B cell (primary cell): ENCODE measurements at regions not wholly inside any gene's neighbourhood (a gene's known extent, or its start where the extent isn't known, plus 50 kb on each side); places are given as distances from the start of the nearest gene placed in this dataset.

ENCODE experiments used
- ATAC-seq: fragments of 200-7000 bp; cut with Tn5 transposase; one replicate; pipeline ENCODE4 v1.10.0; 2021; ENCODE audit warnings: low read depth, mild to moderate bottlenecking, moderate number of reproducible peaks, moderate library complexity
- CTCF ChIA-PET: fragments of 350-600 bp; sonication (Branson Sonifier 250); formaldehyde crosslinking; loops from one replicate; lab custom pipeline; 2021; ENCODE audit warnings: antibody characterized with exemption, inconsistent platforms; lab: Charles Lee
- POLR2A ChIA-PET: fragments of 350-600 bp; sonication (Branson Sonifier 250); formaldehyde crosslinking; loops from one replicate; lab custom pipeline; 2021; ENCODE audit warnings: antibody characterized with exemption; lab: Charles Lee
- DNase-seq: peaks from one replicate; pipeline ENCODE4 v3.0.0; 2013
- H2AFZ ChIP-seq: 2 replicates; pipeline ENCODE4 v1.6.1; 2012; ENCODE audit warnings: mild to moderate bottlenecking, low read depth, low read length; ENCODE audit not compliant: insufficient read depth, poor library complexity, severe bottlenecking
- H3K27ac ChIP-seq, 2 donors: 1 replicate in 1 of 2; 2 replicates in 1 of 2; pipeline ENCODE4 v1.5.1; 2012 to 2013; ENCODE audit warnings: low read length in 2 of 2, mild to moderate bottlenecking in 2 of 2, moderate library complexity in 1 of 2
- H3K27me3 ChIP-seq, 4 experiments: fragments of 200-600 bp in 1 of 4; sonication (generic) in 1 of 4; replicated peaks in 1 of 4; 1 replicate in 2 of 4; 2 replicates in 2 of 4; pipeline versions ENCODE4 v1.6.1 to v1.7.0; 2013 to 2016; ENCODE audit warnings: low read length in 3 of 4, mild to moderate bottlenecking in 2 of 4, mixed read lengths in 1 of 4, moderate library complexity in 1 of 4; ENCODE audit not compliant: insufficient read depth in 4 of 4, control insufficient read depth in 3 of 4; ENCODE audit errors: control extremely low read depth in 1 of 4
- H3K36me3 ChIP-seq, 2 experiments: replicated peaks in 1 of 2; 1 replicate in 1 of 2; 2 replicates in 1 of 2; pipeline versions ENCODE4 v1.6.1 to v1.7.1; 2013; ENCODE audit warnings: low read length in 1 of 2; ENCODE audit not compliant: insufficient read depth in 2 of 2, control insufficient read depth in 1 of 2; ENCODE audit errors: control extremely low read depth in 1 of 2, extremely low read depth in 1 of 2
- H3K4me1 ChIP-seq, 2 donors: fragments of 200-600 bp in 1 of 2; sonication (generic) in 1 of 2; 1 replicate in 1 of 2; 2 replicates in 1 of 2; pipeline versions ENCODE4 v1.5.1 to v1.6.1; 2013 to 2017; ENCODE audit warnings: low read length in 2 of 2; ENCODE audit not compliant: control insufficient read depth in 2 of 2, insufficient read depth in 2 of 2
- H3K4me2 ChIP-seq: replicated peaks from 2 replicates; pipeline ENCODE3; 2012; ENCODE audit warnings: mild to moderate bottlenecking, low read depth, low read length; ENCODE audit not compliant: poor library complexity, severe bottlenecking
- H3K4me3 ChIP-seq, 5 experiments: fragments of 200-600 bp in 1 of 5; sonication (generic) in 1 of 5; 1 replicate in 3 of 5; 2 replicates in 2 of 5; pipeline versions ENCODE4 v1.5.1 to v1.7.0; 2011 to 2016; ENCODE audit warnings: low read length in 4 of 5, mild to moderate bottlenecking in 4 of 5, low read depth in 2 of 5, control low read depth in 1 of 5, moderate library complexity in 1 of 5; ENCODE audit not compliant: insufficient read depth in 1 of 5; ENCODE audit errors: control extremely low read depth in 1 of 5, extremely low read depth in 1 of 5
- H3K79me2 ChIP-seq: fragments of 200-600 bp; sonication (generic); one replicate; pipeline ENCODE4 v1.6.0; 2016; ENCODE audit warnings: low read length; ENCODE audit not compliant: control insufficient read depth, insufficient read depth
- H3K9ac ChIP-seq: fragments of 200-600 bp; sonication (generic); 2 replicates; pipeline ENCODE4 v1.6.1; 2017; ENCODE audit warnings: mild to moderate bottlenecking, low read length, moderate library complexity
- H3K9me3 ChIP-seq, 3 donors: one replicate each; pipeline versions ENCODE4 v1.6.1 to v1.7.1; 2013; ENCODE audit warnings: low read length in 2 of 3; ENCODE audit not compliant: control insufficient read depth in 2 of 3, insufficient read depth in 1 of 3; ENCODE audit errors: control extremely low read depth in 1 of 3
- H4K20me1 ChIP-seq: 2 replicates; pipeline ENCODE4 v1.6.0; 2012; ENCODE audit warnings: mild to moderate bottlenecking, low read length; ENCODE audit not compliant: insufficient read depth, control insufficient read depth, poor library complexity, severe bottlenecking
- H3K27ac Mint-ChIP-seq: one replicate; pipeline ENCODE4 v1.8.0; 2021; ENCODE audit warnings: mixed read lengths
- H3K27me3 Mint-ChIP-seq: one replicate; pipeline ENCODE4 v1.8.0; 2021; ENCODE audit warnings: mixed read lengths
- H3K4me1 Mint-ChIP-seq: one replicate; pipeline ENCODE4 v1.8.0; 2021; ENCODE audit warnings: mixed read lengths
- H3K4me3 Mint-ChIP-seq: one replicate; pipeline ENCODE4 v1.8.0; 2021; ENCODE audit warnings: mixed read lengths
- H3K9me3 Mint-ChIP-seq: one replicate; pipeline ENCODE4 v1.8.0; 2022; ENCODE audit warnings: mixed read lengths; ENCODE audit not compliant: insufficient read depth
- CTCF ChIP-seq: fragments of 200-600 bp; IDR thresholded peaks from one replicate; pipeline ENCODE4 v1.8.0; 2022; ENCODE audit warnings: antibody characterized with exemption, mild to moderate bottlenecking
- EZH2 ChIP-seq: IDR thresholded peaks from 2 replicates; pipeline ENCODE4 v1.6.1; 2012; ENCODE audit warnings: borderline replicate concordance, low read depth, mild to moderate bottlenecking, moderate library complexity, low read length; ENCODE audit not compliant: insufficient read depth, poor library complexity, severe bottlenecking
- WGBS: methylation state at CpG from one replicate; pipeline ENCODE4 v1.1.5; 2013; ENCODE audit warnings: missing lambda C conversion rate; ENCODE audit not compliant: insufficient coverage; 5-methylcytosine and 5-hydroxymethylcytosine counted together
- intact Hi-C: fragments of 100-400 bp; cut with micrococcal nuclease; formaldehyde crosslinking; loops from one replicate; pipeline ENCODE4 v1.10.0; 2022

- TF ChIP-seq EZH2 (no peak), CTCF (no peak)
- no peaks in the 10 kb centered on the region for H3K27me3 Mint-ChIP-seq
- H3K4me1 Mint-ChIP-seq = peaks cover 4% of the 10 kb centered on the region
- H3K27me3 ChIP-seq = no peaks in the 10 kb centered on the region
- no peaks in the 10 kb centered on the region for H3K4me1 ChIP-seq
- no peaks in the 10 kb centered on the region for H4K20me1 ChIP-seq
- H2AFZ ChIP-seq = no peak overlapping the region
- no peak overlapping the region for H3K27ac ChIP-seq
- H3K9me3 ChIP-seq = peaks cover 0 to 3% (median 0%) of the 10 kb centered on the region in 3 donors
- H3K4me2 ChIP-seq = no peak overlapping the region
- no peak overlapping the region for H3K27ac Mint-ChIP-seq
- H3K4me3 Mint-ChIP-seq = no peak overlapping the region
- intact Hi-C loops = no loop called here
- no peaks in the 10 kb centered on the region for H3K36me3 ChIP-seq
- ChIA-PET POLR2A (interaction anchor here (0.6 kb wide), 1 partner anchor 77 kb away, joined by 5 read pairs; no protein-coding TSS in a partner anchor), CTCF (interaction anchor here (0.6 to 1.0 kb wide), 3 partner anchors 9 to 326 kb away, joined by 3 read pairs; no protein-coding TSS in a partner anchor)
- H3K9ac ChIP-seq = no peak overlapping the region
- DNase-seq (no peak), ATAC-seq (no peak)
- H3K4me3 ChIP-seq = no peak overlapping the region
- no peaks in the 10 kb centered on the region for H3K9me3 Mint-ChIP-seq
- H3K79me2 ChIP-seq = no peaks in the 10 kb centered on the region
- 67% methylated on average over 1 of the region's 5 CpGs for WGBS
Measured at GRCh38 chr6:14533446-14533845, 415.9 kb downstream of the CD83 start.

- H3K4me3 Mint-ChIP-seq = no peak overlapping the region
- H2AFZ ChIP-seq = no peak overlapping the region
Measured at GRCh38 chr6:14537030-14537429, 419.5 kb downstream of the CD83 start.

More at GRCh38 chr6:14537030-14537429, 419.5 kb downstream of the CD83 start:
- Histone ChIP-seq H3K27ac (no peak overlapping the region), H4K20me1 (no peaks in the 10 kb centered on the region), H3K4me3 (no peak overlapping the region), H3K36me3 (no peaks in the 10 kb centered on the region), H3K79me2 (no peaks in the 10 kb centered on the region), H3K9ac (no peak overlapping the region), H3K4me2 (no peak overlapping the region), H3K4me1 (peaks cover 3 to 6% of the 10 kb centered on the region in 2 donors), H3K9me3 (no peaks in the 10 kb centered on the region), H3K27me3 (no peaks in the 10 kb centered on the region)
- DNase-seq (no peak), ATAC-seq (no peak)
- intact Hi-C loops = no loop called here
- Mint-ChIP-seq H3K4me1 (peaks cover 7% of the 10 kb centered on the region), H3K27me3 (no peaks in the 10 kb centered on the region), H3K27ac (no peak overlapping the region), H3K9me3 (no peaks in the 10 kb centered on the region)
- CTCF ChIA-PET = no interaction called here
- POLR2A ChIA-PET = no interaction called here
- no peak for TF ChIP-seq CTCF
- TF ChIP-seq EZH2 = no peak
- no CpG with 5 or more reads among the region's 1 CpG for WGBS
